Thoracic aorta (tissue), 2 donors: ENCODE measurements at regions not wholly inside any gene's neighbourhood (a gene's known extent, or its start where the extent isn't known, plus 50 kb on each side); places are given as distances from the start of the nearest gene placed in this dataset.

Source experiments
- ATAC-seq: fragments of 150-250 bp; one replicate; pipeline ENCODE4 v1.8.0; 2017; ENCODE audit warnings: low read depth; ENCODE audit not compliant: insufficient number of reproducible peaks, low FRiP score
- DNase-seq: peaks from one replicate; pipeline ENCODE4 v3.0.0-alpha.2; 2020; ENCODE audit warnings: low spot score
- H3K27ac ChIP-seq, 2 donors: fragments of 200-600 bp; sonication (generic); 1 replicate in 1 of 2; 2 replicates in 1 of 2; pipeline ENCODE4 v1.5.1; 2016; ENCODE audit warnings: mild to moderate bottlenecking in 2 of 2, moderate library complexity in 2 of 2
- H3K27me3 ChIP-seq: fragments of 200-600 bp; sonication (generic); replicated peaks from 2 replicates; pipeline ENCODE4 v1.6.0; 2016; ENCODE audit warnings: mild to moderate bottlenecking; ENCODE audit not compliant: insufficient read depth
- H3K36me3 ChIP-seq: fragments of 200-600 bp; sonication (generic); one replicate; pipeline ENCODE4 v1.5.1; 2016
- H3K4me1 ChIP-seq, 2 donors: fragments of 200-600 bp; sonication (generic); 1 replicate in 1 of 2; 2 replicates in 1 of 2; pipeline versions ENCODE4 v1.5.1 to v1.6.0; 2016; ENCODE audit warnings: low read depth in 2 of 2, mild to moderate bottlenecking in 1 of 2; ENCODE audit not compliant: control insufficient read depth in 1 of 2
- H3K4me3 ChIP-seq: fragments of 200-600 bp; sonication (generic); 2 replicates; pipeline ENCODE4 v1.5.1; 2016; ENCODE audit warnings: mild to moderate bottlenecking
- H3K9me3 ChIP-seq: fragments of 200-600 bp; sonication (generic); 2 replicates; pipeline ENCODE4 v1.5.1; 2016
- CTCF ChIP-seq: fragments of 200-600 bp; sonication (generic); IDR thresholded peaks from one replicate; pipeline ENCODE4 v1.5.1; 2019; ENCODE audit warnings: antibody characterized with exemption

GRCh38 chr4:174434455-174434854 is 87.8 kb downstream of the HPGD start:
- Histone ChIP-seq H3K4me1 (peaks cover 0 to 4% of the 10 kb centered on the region in 2 donors), H3K27ac (no peak overlapping the region), H3K4me3 (no peak overlapping the region), H3K9me3 (no peaks in the 10 kb centered on the region), H3K27me3 (no peaks in the 10 kb centered on the region), H3K36me3 (no peaks in the 10 kb centered on the region)
- DNase-seq (no peak), ATAC-seq (no peak)
- no peak for TF ChIP-seq CTCF

GRCh38 chr4:174430576-174430975 is 91.7 kb downstream of the HPGD start:
- H3K36me3 ChIP-seq: no peaks in the 10 kb centered on the region
- H3K4me1 ChIP-seq: no peaks in the 10 kb centered on the region
- no peaks in the 10 kb centered on the region for H3K27me3 ChIP-seq
- ATAC-seq (no peak), DNase-seq (no peak)
- no peaks in the 10 kb centered on the region for H3K9me3 ChIP-seq
- no peak for TF ChIP-seq CTCF
- no peak overlapping the region for H3K4me3 ChIP-seq
- H3K27ac ChIP-seq: no peak overlapping the region

DNA sequence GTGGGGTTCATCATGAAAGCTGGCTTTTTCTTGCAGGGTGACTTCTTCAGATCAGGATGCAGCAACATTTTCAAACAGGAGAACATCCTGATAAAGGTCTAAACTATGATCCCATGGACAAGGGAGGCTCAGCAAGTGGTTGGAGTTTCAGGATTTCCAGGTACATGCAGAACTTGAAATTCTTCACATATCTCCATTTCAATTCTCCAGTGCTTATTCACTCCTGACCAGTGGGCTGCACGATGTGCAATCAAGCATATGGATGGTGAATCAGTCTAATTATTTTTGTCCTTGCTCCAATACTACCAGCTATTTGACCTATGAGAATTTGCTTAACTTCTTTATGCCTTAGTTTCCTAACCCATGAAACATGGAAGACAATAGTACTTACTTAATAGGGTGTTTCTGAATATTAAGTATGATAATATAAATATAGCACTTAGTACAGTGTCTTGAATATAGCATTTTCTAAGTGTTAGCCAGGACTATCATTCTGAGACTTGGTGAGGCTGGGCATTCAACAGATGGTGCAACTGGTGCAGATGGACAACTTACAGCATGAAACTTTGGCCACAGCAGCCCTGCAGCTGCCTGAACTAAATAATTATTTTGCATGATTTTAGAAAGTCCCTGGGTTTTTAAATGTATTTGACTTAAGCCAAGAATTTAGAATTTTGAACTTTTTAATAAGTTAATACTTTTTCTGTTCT is 92.4 kb downstream of the HPGD start:
- Histone ChIP-seq H3K27ac (no peak overlapping the region), H3K4me1 (no peaks in the 10 kb centered on the region), H3K27me3 (no peaks in the 10 kb centered on the region), H3K9me3 (no peaks in the 10 kb centered on the region), H3K36me3 (no peaks in the 10 kb centered on the region), H3K4me3 (no peak overlapping the region)
- DNase-seq: no peak
- ATAC-seq: no peak
- TF ChIP-seq CTCF: no peak

DNA sequence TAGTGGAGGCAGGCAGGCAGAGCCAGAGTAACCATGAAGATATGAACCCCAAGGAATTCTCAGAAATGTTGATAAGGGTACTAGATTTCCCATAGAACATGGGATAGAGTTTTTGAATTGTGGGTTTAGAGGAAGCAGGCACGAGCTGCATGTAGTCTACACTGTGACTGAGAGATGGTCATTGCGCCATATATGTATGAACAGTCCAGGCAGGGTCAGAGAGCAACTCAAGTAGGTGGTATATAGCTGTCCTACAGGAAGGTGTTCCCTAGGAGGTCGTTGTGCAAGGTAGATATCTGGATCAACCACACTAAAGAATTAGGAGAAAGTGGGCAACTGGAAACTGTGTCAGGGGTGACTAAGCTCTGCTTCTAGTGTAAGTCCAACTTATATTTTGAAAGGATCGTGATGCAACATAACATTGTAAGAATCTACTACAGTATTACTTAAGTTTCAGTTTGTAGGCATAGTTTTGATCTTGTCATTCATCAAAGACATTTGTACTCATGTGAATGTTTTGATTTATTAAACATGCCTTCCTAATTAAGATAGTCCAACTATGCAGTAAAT is 94.6 kb downstream of the HPGD start:
- Histone ChIP-seq H3K4me1 (peaks cover 0 to 9% of the 10 kb centered on the region in 2 donors), H3K36me3 (no peaks in the 10 kb centered on the region), H3K4me3 (no peak overlapping the region), H3K9me3 (no peaks in the 10 kb centered on the region), H3K27me3 (no peaks in the 10 kb centered on the region), H3K27ac (no peak overlapping the region)
- TF ChIP-seq CTCF: no peak
- ATAC-seq: no peak
- DNase-seq: no peak

DNA sequence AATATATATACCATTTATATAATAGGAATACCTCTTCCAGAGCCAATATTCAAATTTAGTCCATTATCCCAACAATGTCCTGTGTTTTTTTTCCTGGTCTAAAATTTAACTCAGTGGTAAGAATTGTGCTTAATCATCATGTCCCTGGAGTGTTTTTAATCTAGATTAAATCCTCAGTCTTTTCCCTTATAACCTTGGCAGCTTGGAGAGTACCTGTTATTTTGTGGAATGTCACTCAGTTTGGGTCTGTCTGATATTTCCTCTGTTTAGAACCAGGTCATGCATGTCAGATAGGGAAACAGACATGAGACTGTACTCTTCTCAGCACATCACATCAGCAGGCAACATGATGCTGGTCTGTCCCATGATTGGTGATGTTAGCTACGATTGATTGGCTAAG is 96.6 kb downstream of the HPGD start:
- DNase-seq (no peak), ATAC-seq (no peak)
- H3K4me1 ChIP-seq: peaks cover 0 to 9% of the 10 kb centered on the region in 2 donors
- H3K36me3 ChIP-seq: no peaks in the 10 kb centered on the region
- no peak for TF ChIP-seq CTCF
- H3K27me3 ChIP-seq: no peaks in the 10 kb centered on the region
- no peak overlapping the region for H3K27ac ChIP-seq
- no peaks in the 10 kb centered on the region for H3K9me3 ChIP-seq
- no peak overlapping the region for H3K4me3 ChIP-seq
